GM19025 (cell line): ENCODE measurements at regions not wholly inside any gene's neighbourhood (a gene's known extent, or its start where the extent isn't known, plus 50 kb on each side); places are given as distances from the start of the nearest gene placed in this dataset.
A peak's percentile ranks its signal among the peaks of the same experiment; 100 is the strongest.
"Not testable (repeated sequence)": the region's sequence is repeated elsewhere in the genome, so short reads cannot be mapped to it uniquely, and the experiment has no call there.

Source experiments
- ATAC-seq: cut with Tn5 transposase; IDR thresholded peaks from one replicate; pipeline ENCODE4 v1.9.1; 2021; ENCODE audit warnings: mild to moderate bottlenecking, low read depth, moderate library complexity; ENCODE audit not compliant: unreplicated experiment

GRCh38 chr9:1532171-1532570, 482.0 kb downstream of the DMRT2 start:
- no peak for ATAC-seq

GRCh38 chr9:1535051-1535450, 480.1 kb upstream of the SMARCA2 start:
- peak; percentile 55 for ATAC-seq

GRCh38 chr9:1535599-1535998, 479.5 kb upstream of the SMARCA2 start:
- ATAC-seq: no peak

GRCh38 chr9:1536522-1537170, 478.5 kb upstream of the SMARCA2 start:
- ATAC-seq: peak; percentile 51

- ATAC-seq: no peak
Measured at GRCh38 chr9:1538301-1538700, 476.8 kb upstream of the SMARCA2 start.

GRCh38 chr9:1539216-1539615, 475.9 kb upstream of the SMARCA2 start:
- no peak for ATAC-seq

- ATAC-seq: no peak
Measured at GRCh38 chr9:1550636-1551035, 464.5 kb upstream of the SMARCA2 start.

GRCh38 chr9:1554081-1555035, 460.8 kb upstream of the SMARCA2 start:
- peak; percentile 70 for ATAC-seq

- not testable (repeated sequence) for ATAC-seq
Measured at GRCh38 chr9:1558666-1559065, 456.5 kb upstream of the SMARCA2 start.

GRCh38 chr9:1575939-1576338, 439.2 kb upstream of the SMARCA2 start:
- no peak for ATAC-seq

- ATAC-seq: peak; percentile 82
Measured at GRCh38 chr9:1580215-1580614, 434.9 kb upstream of the SMARCA2 start.

- ATAC-seq: no peak
Measured at GRCh38 chr9:1581926-1582325, 433.2 kb upstream of the SMARCA2 start.

- no peak for ATAC-seq
Measured at GRCh38 chr9:1591310-1591709, 423.8 kb upstream of the SMARCA2 start.

- no peak for ATAC-seq
Measured at GRCh38 chr9:1598270-1598669, 416.9 kb upstream of the SMARCA2 start.

GRCh38 chr9:1599961-1600360, 415.2 kb upstream of the SMARCA2 start:
- no peak for ATAC-seq

- peak; percentile 60 for ATAC-seq
Measured at GRCh38 chr9:1604942-1605560, 410.1 kb upstream of the SMARCA2 start.

- no peak for ATAC-seq
Measured at GRCh38 chr9:1606253-1606652, 408.9 kb upstream of the SMARCA2 start.

GRCh38 chr9:1612886-1613285, 402.3 kb upstream of the SMARCA2 start:
- no peak for ATAC-seq

GRCh38 chr9:1617419-1617818, 397.7 kb upstream of the SMARCA2 start:
- no peak for ATAC-seq

- no peak for ATAC-seq
Measured at GRCh38 chr9:1619915-1620710, 395.0 kb upstream of the SMARCA2 start.
